ENCODE measurements at regions not wholly inside any gene's neighbourhood (a gene's known extent, or its start where the extent isn't known, plus 50 kb on each side); places are given as distances from the start of the nearest gene placed in this dataset.
"Not testable (repeated sequence)": the region's sequence is repeated elsewhere in the genome, so short reads cannot be mapped to it uniquely, and the experiment has no call there.

- no peak overlapping the region for H3K4me3 ChIP-seq (ENCODE audit: low read depth, low read length)
These were observed 80.2 kb upstream of the GJB6 start for GRCh38 chr13:20312292-20312691.

DNA sequence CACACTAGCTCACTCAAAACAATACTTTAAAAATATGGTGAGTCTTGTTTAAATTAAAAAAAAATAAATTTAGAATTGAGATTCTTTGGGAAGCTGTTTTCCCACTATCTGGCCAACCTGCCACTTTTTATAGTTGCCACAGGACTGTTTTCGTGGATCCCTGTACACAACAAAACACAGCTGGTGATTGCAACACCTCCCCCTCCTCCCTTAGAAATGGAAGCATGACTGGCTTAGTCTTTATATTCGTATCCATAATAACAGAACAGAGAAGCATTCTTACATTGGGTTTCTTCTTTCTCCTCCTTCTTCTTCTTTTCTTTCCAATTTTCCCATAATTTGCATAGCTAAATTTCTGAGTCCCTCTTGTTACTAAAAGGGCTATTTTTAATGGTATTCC lies 79.5 kb upstream of the GJB6 start:
- H3K4me3 ChIP-seq (ENCODE audit: low read depth, low read length), result no peak overlapping the region

DNA sequence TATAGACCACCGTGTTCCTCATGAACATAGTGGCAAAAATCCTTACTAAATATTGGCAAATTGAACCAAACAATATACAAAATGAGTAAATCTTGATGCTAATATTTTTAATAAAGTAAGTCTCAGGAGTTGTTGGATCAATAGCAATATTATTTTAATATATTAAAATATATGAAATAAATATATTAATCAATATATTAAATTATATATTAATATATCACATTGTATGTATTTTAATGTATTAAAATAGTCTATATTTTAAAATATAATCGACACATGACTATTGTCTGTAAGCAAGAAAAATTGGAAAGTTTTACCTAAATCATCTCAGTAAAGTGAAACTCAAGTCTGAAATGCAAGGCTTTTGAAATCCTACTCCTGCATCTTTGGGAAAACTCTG lies 78.9 kb upstream of the GJB6 start:
- no peak overlapping the region for H3K4me3 ChIP-seq (ENCODE audit: low read depth, low read length)

- no peak overlapping the region for H3K4me3 ChIP-seq (ENCODE audit: low read depth, low read length)
These were observed 73.9 kb upstream of the GJB6 start for GRCh38 chr13:20306039-20306438.

GRCh38 chr13:20305587-20305986 lies 73.5 kb upstream of the GJB6 start:
- no peak overlapping the region for H3K4me3 ChIP-seq (ENCODE audit: low read depth, low read length)

DNA sequence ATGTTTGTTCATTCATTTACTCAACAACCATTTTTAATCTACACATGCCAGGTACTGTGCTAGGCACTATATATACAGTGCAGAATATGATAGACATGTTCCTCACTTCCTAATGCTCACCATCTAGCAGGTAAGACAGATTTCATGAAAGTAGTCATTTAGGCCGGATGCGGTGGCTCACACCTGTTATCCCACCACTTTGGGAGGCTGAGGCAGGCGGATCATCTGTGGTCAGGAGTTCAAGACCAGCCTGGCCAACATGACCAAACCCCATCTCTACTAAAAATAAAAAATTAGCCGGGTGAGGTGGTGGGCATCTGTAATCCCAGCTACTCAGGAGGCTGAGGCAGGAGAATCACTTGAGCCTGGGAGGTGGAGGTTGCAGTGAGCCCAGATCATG lies 71.9 kb upstream of the GJB6 start:
- H3K4me3 ChIP-seq (ENCODE audit: low read depth, low read length), result not testable (repeated sequence)

DNA sequence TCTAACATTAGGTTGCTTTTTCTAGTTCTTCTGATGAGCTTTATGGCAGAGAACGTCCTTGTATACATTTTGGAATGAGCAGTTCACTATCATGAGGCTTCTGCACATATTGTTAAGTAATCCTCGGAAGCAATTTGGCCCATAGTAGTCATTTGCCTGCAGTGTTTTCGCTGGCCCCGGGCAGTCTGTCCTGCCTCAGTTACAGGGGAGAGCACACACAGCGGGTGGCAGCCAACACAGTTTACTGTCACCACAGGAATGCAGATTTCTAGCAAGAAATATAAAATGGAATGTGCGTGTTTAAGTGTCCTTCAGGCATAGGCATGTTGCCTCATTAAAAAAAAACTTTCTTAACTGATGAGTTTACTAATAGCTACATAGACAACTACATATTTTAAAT lies 71.5 kb upstream of the GJB6 start:
- no peak overlapping the region for H3K4me3 ChIP-seq (ENCODE audit: low read depth, low read length)

DNA sequence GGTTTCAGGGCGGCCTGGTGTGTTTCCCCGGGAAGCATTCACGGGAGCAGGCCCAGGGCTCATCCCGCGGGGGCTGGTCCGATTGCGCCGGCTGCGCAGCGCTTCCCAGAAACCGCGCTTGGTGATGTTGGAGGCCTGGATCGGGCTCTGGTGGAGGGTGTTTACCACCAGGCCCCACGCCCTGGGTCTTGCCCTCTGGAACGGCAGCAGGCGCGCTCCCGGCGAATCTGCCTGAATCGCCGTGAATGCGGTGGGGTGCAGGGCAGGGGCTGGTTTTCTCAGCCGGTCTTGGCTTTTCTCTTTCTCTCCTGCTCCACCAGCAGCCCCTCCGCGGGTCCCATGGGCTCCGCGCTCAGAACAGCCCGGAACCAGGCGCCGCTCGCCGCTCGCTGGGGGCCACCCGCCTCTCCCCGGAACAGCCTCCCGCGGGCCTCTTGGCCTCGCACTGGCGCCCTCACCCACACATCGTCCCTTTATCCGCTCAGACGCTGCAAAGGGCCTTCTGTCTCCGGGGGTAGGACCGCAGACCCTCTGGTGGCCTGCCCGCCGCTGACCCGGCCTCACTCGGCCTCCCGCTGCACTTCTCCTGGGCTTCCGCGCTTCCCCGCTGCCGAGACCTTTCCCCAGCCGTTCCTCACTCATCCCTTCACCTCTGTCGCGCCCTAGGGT lies 69.4 kb upstream of the GJB6 start:
- peak overlapping the region; percentile 17 for H3K4me3 ChIP-seq (ENCODE audit: low read depth, low read length)

GRCh38 chr13:20301015-20301402 lies 68.9 kb upstream of the GJB6 start:
- H3K4me3 ChIP-seq (ENCODE audit: low read depth, low read length), result no peak overlapping the region

DNA sequence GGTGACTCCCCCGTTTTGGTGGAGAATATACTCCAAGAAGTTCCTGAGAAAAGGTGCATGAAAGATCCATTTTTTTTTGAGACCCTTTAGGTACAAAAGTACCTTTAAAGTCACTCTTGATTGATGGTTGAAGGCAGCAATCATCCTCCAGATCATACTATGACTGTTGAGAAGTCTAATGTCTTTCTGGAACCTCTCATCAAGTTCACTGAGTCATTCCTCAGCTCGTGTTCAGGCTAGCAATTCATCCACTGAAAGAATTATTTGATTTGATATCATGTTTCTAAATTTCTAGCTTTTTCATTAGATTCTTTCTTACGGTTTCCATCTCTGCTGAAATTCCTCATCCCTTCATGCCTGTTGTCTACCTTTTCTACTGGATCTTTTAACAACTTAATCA lies 65.1 kb upstream of the GJB6 start:
- H3K4me3 ChIP-seq (ENCODE audit: low read depth, low read length), result no peak overlapping the region

- H3K4me3 ChIP-seq (ENCODE audit: low read depth, low read length), result no peak overlapping the region
These were observed 63.8 kb upstream of the GJB6 start for GRCh38 chr13:20295956-20296355.

- no peak overlapping the region for H3K4me3 ChIP-seq (ENCODE audit: low read depth, low read length)
These were observed 62.4 kb upstream of the GJB6 start for GRCh38 chr13:20294497-20294896.

DNA sequence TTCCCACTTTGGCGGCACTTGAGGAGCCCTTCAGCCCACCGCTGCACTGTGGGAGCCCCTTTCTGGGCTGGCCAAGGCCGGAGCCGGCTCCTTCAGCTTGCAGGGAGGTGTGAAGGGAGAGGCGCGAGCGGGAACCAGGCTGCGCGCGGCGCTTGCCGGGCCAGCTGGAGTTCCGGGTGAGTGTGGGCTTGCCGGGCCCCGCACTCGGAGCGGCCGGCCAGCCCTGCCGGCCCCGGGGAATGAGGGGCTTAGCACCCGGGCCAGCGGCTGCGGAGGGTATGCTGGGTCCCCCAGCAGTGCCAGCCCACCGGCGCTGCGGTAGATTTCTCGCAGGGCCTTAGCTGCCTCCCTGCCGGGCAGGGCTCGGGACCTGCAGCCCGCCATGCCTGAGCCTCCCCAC lies 60.2 kb upstream of the GJB6 start:
- H3K4me3 ChIP-seq (ENCODE audit: low read depth, low read length), result not testable (repeated sequence)

DNA sequence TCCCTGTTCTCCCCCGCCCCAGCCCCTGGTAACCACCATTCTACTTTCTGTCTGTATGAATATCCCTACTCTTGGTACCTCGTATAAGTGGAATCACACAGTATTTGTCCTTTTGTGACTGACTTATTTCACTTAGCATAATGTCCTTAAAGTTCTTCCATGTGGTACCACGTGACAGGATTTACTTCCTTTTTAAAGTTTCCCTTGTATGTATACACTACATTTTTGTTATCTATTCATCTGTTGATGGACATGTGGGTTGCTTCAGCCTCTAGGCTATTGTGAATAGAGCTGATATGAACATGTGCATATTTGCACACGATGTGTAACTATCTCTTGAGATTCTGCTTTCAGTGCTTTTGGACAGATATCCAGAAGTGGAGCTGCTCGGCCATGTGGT lies 59.6 kb upstream of the GJB6 start:
- H3K4me3 ChIP-seq (ENCODE audit: low read depth, low read length), result no peak overlapping the region

DNA sequence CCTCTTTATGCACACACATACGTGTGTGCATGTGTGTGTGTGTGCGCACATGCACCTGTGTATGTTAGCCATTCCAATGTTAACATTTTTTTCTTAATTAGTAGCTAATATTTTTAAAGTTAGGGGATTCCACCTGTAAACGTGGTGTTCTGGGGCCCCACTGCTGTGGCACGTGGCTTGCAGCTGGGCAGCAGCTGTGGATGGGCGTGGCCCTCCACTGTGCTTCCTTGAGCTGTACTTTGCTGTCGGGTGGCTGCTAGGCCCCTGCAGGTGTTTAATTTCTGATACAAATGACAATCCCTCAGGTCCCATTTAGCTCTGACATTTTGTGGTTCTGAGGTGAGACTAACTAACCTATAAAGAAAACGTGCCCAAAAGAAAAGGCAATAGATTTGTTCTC lies 58.9 kb upstream of the GJB6 start:
- H3K4me3 ChIP-seq (ENCODE audit: low read depth, low read length), result no peak overlapping the region

DNA sequence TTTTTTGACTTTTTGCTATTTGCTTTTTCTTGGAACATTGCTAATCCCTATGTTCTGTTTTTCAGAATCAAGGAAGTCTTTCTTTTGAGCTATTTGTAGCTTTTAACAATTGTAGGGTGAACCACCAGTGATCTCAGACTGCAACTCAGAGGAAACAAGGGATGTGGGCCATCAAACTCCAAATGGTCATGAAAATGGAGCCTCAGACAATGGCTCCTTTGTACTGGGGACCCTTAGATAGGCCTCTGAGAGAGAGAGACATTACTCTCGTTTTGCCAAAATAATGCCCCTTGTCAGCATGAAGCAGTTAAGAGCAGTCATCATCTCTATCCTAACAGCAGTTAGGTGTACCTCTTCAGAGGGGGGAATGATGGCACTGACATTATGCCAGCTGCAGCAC lies 56.4 kb upstream of the GJB6 start:
- no peak overlapping the region for H3K4me3 ChIP-seq (ENCODE audit: low read depth, low read length)

GRCh38 chr13:20287976-20288375 lies 55.9 kb upstream of the GJB6 start:
- no peak overlapping the region for H3K4me3 ChIP-seq (ENCODE audit: low read depth, low read length)

DNA sequence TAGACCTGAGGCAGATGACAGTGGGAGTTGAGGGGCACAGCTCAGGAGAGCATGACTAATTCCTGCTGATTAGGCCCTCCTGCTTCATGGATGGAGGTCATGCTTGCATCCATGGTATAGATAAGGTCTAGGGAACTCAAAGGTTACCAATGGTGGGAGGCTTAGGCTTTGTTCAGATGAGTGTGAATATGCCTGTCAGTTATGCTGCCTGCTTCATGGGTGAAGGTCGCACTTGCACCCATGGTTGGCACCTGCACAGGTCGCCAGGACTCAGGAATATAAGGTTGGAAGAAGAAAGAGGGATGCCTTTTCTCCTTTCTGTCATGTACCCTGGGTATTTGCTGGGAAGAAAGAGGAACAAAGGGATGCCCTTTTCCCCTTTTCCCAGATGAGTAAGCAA lies 53.4 kb upstream of the GJB6 start:
- H3K4me3 ChIP-seq (ENCODE audit: low read depth, low read length), result no peak overlapping the region
